HG03378 (cell line): ENCODE measurements at regions not wholly inside any gene's neighbourhood (a gene's known extent, or its start where the extent isn't known, plus 50 kb on each side); places are given as distances from the start of the nearest gene placed in this dataset.

Source experiments
- ATAC-seq: cut with Tn5 transposase; IDR thresholded peaks from one replicate; pipeline ENCODE4 v1.9.1; 2021; ENCODE audit warnings: mild to moderate bottlenecking, moderate library complexity; ENCODE audit not compliant: unreplicated experiment

DNA sequence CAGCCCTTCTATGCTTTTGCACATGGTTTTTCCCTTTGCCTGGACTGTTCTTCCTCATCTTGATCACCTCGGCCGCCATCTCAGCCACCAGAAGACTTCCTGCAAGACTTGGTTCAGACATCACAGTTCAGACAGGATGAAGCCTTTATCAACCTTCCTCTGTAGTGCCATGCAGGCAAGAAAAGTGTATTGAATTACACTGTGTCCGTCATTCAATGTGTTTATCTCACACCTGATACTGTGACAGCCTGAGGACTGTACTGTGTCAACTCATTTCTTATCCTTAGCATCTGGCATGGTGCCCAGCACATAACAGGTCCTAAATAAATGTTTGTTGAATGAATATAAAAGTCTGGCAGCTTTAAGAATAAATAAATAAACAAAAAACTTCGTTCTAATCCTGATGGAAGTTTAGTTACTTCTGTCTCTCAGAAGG is 133.3 kb upstream of the MAN1A1 start:
- no peak for ATAC-seq

DNA sequence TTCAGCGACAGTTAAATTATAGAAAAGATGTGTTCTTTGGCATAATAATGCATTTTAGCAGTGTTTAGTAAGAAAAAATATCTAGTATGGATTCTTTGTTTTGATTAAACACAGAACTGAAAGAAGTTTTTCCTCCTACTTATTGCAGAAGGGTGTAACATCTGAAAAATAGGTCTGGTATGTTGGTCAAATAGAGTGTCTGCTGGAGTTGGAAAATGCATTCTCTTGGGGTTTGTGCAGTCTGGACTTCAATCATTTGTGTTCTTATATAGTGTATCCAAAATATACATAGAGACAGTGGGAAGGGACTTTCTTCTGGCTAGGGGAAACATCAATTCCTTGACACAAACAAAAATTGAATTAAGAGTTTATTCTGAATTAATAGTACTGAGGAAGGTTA is 132.4 kb upstream of the MAN1A1 start:
- ATAC-seq, result no peak

DNA sequence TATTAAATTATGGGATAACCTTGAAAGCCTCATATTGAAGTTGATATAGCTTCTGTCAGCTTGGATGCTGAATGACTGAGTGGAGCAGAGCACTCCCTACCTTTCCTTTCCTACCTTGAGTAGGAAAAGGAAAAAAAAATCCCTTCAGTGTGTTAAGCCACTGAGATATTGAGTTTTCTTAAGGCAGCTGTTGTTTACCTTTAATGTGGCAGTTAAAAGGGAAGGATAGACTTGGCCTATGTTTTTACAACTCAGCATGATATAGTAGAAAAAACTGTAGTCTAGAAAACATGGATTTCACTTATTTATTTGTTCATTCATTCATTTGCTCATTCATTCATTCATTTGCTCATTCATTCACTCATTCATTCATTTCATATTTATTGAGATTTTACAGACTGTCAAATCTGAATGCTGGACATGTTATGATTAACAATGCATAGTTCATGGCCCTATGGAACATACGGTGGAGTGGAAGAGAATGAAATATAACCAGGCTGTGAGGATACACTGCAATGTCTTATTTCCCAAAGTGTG is 131.5 kb upstream of the MAN1A1 start:
- ATAC-seq, result no peak

DNA sequence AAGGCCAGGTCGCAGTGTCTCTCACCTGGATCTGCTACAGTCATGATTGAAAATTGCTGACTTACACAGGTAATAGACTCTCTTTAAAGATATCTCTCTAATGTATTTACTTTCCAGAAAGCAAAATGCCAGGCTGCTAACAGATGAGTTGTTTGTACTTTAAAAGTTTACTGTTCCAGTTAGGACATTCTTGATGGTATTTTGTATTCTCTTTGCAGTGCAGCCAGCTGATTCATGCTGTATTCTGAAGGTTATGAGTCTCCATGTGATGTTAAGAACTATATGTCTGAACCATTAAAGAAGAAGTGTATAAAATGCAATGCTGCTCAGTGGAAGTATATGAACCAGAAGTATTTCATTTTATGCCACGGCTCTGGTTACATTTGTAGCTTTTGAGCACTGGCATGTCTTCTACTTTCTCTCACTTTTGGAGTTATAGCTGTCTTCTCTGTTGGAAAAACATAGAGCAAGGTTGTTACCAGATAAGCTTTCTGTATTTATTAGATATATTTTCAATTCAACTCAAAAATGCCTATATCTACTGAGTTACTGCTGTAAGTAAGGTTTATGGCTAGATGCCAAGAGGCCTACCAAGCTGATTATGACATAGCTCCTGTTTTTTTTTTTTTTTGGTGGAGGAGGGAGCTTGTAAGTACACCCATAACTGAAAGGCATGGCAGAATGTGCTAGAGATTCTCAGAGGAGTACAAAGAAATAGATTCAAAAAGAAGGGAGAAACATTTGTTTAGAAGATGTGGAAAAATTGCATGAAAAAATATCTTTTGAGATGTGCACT is 130.5 kb upstream of the MAN1A1 start:
- ATAC-seq, result no peak

DNA sequence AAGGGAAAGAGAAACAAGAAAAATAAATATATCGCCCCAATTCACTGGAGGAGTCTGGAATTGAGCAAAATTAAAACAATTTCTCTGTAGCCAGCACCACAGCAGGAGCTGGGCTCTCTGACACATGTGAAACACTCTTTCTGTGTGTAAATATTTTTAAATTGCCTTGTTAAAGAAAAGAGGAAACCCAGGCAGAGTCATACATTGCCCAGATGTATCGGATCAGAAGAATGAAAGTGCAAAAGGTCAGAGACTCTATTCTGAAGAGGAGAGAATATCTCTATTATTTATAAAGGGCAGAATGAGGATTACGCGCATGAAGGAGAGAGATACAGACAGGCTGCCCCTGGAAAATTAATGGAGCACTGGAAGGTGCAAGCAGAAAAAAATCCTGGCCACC is 127.0 kb upstream of the MAN1A1 start:
- peak; percentile 83 for ATAC-seq

DNA sequence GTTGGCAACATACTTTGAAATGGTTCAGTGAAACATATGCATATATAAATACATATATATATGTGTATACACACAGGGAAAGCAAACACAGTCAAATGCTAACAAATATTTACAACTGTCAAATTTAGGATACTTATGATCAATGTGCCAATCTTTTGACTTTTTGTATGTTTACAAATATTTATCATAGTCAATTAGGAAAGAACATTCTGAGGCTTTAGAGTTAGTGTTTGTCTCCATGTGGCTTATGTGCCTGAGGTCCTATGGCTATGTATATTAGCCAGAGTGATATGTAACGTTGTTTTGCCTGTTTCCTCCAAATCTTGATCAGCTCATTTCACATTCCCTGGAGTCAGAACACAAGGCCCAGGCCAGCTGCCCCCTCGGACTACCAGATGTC is 126.5 kb upstream of the MAN1A1 start:
- ATAC-seq, result no peak

DNA sequence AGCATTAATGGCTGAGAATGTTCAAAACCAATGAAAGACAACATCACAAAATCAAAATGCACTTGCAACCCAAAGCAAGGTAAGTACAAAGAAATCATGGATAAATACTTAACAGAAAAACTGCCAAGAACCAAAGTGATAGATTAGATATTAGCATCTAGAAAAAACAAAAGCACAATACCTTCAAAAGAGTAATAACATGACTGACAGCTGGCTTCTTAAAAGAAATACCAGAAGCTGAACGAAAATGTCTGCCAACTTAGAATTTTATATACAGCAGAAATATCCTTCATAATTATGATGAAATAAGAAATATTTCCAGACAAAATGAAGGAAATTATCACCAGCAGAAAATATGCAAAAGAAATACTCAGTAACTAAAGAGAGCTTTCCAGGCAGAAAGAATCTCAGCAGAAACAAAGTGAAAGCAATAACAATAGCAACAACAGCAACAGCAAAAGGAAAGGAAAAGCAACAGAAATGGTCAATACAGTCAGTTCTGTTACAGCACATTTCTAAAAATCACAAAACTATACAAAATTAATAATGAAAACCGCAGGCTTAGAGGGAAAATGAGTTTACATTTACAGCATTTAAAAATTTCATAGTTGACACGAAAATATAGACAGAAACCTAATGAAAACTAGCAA is 121.5 kb upstream of the MAN1A1 start:
- ATAC-seq, result no peak

DNA sequence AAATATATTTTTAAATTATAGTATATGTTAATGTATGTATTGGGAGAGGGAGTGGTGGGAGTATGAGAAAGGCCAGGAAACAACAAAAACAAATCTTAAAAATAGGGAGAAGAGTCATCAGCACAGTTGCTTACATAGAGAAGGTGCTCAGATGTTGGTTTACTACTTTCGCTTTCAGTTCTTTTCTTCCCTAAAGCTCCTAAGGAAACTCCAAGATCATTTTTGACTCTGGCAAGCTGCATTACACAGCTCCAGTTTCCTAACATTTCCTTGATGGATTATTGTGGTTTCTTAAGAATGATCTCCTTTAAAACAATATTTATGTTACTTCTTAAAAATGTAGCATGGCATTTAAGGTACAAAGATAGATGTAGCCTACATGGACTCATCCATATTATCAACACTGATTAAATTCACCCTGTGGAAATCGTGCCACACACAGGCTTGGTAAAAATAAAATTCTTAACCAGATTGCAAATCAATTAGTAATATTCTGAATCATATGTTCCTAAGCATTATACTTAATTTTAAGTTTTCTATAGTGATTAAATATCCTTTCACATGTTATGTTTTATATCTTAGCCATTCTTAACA is 118.0 kb upstream of the MAN1A1 start:
- ATAC-seq, result no peak

DNA sequence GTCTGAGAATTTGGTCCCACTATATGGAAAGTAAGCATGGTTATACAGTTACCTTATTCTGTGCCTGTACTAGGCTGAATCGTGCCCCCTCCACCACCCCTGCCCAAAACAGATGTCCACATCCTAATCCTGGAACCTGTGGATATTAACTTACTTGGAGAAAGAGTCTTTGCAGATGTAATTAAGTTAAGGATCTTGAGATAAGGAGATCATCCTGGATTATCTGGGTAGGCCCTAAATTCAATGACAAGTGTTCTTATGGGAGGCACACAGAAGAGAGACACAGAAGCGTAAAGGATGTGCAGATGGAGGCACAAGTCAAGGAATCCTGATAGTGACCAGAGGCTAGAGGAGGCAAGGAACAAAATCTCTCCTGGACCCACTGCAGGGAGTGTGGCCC is 116.7 kb upstream of the MAN1A1 start:
- ATAC-seq, result no peak

DNA sequence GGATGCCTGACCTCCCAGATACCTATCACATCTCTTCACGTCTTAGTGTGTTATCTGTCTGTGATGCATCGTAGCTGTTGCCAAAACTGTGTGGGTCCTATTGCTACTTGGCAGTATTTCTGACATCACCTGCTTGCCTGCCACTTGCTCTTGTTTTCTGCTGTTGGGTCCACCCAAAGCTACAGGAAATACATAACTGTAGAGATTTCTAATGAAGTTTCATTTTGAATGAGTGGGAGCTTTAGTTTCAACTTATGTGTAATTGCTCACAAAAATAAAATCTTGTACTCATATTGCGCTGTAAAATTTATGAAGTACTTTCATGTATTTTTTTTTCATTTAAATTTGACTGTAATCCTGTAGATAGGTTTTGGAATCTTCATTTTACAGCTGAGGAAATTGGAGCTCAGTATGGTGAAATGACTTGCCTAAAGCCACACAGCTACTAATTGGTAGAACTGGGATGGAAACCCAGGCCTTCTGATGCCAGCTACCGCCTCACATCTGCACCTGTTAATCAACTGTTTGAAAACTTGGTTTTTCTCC is 113.6 kb upstream of the MAN1A1 start:
- peak; percentile 90 for ATAC-seq

DNA sequence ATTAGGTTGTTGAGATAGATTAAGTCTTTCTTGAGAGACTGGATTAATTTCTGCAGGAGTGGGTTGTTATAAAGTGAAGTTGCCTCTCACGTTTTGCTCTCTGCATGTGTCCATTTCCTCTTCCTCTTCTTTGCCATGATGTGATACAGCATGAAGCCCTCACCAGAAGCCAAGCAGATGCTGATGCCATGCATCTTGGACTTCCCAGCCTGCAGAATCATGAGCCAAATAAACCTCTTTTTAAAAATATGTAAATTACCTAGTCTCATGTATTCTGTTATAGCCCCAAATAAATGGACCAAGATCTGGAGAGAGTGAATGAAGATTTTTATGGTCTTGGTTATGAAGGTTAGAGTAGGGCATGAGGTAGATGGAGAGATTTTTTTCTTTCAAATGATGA is 111.6 kb upstream of the MAN1A1 start:
- no peak for ATAC-seq

DNA sequence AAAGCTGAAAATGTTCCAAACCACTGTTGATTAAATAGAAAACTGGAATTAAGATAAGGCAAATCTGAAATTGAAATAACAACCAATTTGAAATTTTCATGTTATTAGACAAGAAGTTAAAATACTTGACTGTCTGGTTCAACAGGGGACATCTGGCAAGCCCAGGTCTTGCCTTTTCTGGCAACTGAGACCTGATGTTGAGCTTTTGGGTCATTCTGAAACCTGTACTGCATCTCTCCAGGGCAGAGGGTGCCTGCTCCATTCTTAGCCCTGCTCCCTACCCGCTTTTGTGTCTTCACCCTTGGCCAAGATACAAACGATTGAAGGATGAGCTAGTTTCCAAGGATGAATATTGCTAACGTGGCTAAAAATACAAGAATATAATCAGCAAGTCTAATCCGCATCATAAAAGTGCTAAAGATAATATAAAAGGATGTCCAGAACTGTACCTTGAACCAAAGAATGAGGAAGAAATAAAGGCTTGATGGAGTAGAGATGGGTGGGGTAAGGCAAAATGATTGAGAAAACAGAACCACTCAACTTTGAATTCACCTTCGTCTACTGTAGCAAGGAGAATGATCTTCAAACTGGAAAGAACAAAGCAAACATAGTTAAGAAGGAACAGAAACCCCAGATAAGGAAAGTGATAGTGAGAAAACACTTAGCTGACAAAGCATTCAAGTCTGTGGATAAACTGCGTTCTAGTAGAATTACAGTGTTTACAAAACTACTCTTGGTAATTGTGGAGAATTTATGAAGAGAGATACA is 109.8 kb upstream of the MAN1A1 start:
- ATAC-seq, result peak; percentile 80

DNA sequence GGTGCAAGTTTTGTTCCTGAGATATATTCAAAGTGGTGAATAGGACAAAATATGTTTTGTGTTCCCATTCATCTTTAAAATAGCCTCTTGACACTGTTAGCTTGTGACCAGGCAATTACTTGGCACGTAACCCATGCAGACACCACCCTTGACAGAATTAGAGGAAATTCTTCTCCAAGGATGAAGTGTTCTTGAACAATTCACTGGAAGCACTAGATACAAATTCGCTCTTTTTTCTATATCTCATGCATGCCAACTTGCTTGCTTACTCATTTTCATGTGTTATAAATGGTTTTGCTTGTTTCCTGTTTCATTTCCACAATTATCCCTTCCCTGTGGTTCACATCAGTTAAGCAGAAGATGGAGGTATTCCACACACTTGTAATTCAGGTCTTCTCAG is 105.2 kb upstream of the MAN1A1 start:
- ATAC-seq, result no peak

DNA sequence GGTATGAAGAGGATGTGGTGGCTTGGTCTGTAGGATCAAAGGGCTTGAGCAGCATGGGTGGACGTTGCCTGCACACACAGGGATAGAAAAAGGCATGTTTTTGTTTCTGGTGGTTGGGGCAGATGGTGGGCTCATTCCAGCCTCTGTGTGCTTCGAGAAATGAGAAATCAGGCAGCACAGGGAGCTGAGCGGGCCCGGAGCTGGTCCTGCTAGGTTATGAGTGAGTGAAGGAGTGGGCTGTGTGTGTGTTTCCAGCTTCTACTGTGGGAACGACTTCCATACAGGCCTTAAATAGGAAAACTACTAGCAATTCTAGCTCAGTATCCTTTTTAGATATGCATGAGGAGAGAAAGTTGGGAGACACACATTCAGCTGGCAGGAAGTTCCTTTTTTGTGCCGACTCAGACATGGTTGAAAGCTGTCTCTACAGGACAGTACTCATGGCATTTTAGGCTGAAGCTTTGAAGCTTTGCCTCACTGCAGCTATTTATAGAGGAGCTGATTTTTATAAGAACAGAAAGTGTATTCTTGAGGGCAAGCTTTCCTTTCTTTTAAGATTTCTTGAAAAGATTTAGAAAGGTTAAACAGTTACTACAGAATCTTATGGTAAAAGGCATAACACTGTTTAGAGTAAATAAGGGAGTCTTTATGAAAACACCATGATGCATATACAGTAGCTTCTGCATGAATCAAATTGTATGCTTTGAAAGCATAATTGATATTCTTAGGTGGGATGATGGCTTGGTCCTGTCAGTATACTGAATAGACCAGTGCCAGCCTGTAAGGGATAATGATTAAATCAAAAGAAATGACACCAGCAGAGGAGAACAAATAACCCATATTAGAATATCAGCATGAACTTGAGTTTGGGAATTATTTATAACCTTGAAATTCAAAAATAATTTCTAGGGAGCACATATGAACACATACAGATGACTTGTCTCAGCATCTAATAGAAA is 104.0 kb upstream of the MAN1A1 start:
- no peak for ATAC-seq

DNA sequence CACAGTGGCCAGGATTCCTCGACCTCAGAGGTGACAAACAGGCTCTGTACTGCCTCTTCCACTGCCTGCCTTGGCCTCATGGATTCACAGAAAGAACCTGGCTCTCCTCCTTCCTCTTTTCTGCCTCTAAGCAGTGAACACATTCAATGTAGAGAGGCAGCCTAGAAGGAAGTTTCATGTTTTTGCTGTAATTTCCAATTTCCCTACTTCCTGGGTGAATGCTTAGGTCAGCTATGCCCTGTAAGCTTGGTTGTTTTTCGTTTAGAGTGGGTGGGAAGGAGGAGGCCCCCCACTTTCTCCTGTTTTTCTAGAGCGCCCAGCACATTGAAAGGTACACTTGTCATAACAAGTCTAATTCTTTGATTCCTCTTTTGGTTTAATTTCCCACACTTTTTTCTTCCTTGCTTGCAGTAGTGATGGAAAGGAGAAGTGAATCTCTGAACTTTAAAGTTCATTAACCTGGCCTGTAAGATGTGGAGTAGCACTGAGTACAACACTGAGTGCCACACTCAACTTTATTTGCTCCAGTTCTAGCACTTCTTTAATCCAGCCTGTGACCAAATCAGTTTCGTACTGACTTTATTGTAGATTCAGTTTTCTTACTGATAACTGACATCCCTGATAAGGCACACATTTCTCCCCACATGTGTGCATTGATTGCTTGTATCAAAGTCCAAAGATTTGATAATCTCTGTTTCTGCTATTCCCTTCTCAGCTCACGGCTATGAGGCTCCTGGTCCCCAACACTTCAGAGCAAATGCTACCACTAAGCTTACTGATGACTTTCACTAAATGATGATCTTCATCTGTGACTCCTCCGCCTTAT is 100.0 kb upstream of the MAN1A1 start:
- ATAC-seq, result peak; percentile 26

DNA sequence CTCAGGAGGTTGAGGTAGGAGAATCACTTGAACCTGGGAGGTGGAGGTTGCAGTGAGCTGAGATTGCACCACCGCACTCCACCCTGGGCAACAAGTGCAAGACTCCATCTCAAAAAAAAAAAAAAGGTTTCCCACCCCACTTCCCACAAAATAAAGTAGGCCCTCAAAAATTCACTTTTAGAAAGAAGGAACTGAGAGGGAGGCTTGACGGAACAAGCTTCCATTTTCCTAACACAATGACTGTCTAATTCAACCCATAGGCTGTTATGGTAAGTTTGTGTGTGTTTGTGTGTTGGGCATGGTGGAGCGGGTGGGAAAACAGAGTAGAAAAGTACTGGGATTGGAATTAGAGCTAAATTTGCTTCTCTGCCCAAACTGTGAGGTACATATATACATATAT is 98.4 kb upstream of the MAN1A1 start:
- no peak for ATAC-seq

DNA sequence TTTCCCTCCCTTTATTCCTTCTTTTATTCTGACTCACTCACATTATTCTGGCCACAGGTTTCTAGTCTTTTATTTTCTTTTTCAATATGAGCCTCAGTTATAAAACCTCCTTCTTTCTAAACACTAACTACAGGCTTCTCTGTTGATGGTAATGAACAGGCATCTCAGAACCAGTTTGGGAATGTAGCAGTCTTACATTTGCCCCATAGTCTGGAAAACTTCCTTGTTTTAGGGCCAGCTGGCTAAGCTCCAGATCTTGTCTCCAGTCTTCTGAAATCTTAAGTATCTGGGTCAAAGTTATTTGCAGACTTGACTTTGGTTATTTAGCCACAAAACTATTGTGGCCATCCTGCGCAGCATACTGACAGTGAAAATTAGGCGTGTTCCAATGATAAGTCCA is 97.0 kb upstream of the MAN1A1 start:
- ATAC-seq, result no peak

DNA sequence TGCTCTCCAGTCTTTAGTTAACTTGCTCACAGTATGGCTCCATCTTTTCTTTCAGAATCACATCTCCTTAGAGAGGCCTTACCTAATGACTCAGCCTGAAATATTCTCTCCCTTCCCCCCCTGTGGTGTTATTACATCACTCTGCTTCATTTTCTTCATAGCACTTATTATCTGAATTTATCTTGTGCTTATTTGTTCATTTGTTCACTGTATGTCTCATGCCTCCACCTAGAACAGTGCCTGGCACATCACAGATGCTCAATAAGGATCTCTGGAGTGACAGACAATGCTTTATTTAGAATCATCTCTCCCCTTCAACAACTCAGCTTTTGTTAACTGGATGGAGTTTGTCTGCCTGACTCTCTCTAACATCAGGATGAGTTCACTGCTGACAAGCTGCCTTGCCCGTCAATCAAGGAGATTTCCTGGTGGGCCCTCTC is 96.6 kb upstream of the MAN1A1 start:
- ATAC-seq, result no peak

DNA sequence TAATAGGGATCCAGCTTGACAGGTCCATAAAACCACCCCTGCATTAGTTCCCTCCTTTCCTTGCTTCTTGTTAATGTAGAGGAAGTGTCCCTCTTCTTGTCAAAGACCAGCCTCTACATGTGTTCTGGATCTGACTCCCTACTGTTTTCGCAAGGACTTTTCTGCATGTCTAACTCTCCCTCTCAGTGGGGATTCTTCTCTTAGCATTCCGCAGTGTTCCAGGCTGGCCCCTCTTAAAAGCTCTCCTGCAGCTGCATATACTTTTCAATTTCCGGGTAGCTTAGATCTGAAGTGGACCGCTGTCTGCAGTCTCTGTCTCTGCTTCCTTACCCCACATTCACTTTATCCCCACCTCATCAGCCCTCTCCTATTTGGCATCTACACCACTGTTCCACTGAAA is 96.1 kb upstream of the MAN1A1 start:
- no peak for ATAC-seq
